ENCODE measurements at regions not wholly inside any gene's neighbourhood (a gene's known extent, or its start where the extent isn't known, plus 50 kb on each side); places are given as distances from the start of the nearest gene placed in this dataset.
"Not testable (repeated sequence)": the region's sequence is repeated elsewhere in the genome, so short reads cannot be mapped to it uniquely, and the experiment has no call there.

DNA sequence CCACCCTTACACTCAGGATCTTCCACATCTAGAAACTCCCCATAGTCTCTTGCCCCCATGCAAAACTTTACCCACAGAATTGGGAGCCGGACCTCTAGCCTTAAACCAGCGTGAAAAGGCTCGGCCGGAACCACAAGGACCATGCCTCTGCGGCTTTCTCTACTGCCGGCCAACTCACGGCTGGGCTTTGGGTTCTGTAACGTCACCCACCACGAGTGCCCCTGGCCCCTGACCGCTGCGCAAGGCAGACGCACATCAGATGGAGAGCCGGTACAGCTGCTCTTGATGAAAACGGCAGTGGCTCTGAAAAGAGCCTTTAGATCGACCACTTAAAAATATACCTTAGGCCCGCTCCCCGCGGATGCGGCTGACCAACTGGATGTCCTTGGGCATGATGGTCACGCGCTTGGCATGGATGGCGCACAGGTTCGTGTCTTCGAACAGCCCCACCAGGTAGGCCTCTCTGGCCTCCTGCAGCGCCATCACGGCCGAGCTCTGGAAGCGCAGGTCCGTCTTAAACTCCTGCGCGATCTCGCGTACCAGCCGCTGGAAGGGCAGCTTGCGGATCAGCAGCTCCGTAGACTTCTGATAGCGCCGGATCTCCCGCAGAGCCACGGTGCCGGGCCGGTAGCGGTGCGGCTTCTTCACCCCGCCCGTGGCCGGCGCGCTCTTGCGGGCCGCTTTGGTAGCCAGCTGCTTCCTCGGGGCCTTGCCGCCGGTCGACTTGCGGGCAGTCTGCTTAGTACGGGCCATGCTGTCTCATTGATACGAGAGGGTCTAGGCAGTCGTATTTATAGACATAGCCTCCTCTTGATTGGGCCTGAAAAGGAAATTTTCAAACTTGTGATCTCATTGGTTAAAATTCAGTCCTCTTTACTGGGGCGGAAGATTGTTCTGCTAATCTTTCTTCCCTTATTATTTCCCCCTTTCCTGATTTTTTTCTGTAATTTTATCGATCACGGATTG lies 66.3 kb downstream of the FAM72C start:
- peak; percentile 11 for DNase-seq (ENCODE audit: low spot score)

DNA sequence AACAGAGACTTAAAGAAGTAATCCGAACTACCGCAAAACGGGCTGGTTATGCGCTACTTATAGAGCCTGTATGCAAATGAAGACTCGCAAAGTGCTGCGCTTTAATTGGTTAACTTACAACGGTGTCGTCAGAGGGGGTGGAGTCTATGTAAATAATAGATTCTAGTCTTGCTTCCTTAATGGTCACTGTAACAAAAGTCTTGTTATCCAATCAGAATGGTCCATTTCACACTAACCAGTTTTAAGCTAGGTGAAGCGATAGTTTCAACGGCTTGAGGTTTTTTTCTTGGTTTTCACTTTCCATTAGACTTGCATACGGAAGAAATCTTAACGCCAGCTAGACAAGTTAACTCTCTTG lies 67.2 kb downstream of the FAM72C start:
- DNase-seq (ENCODE audit: low spot score), result not testable (repeated sequence)

DNA sequence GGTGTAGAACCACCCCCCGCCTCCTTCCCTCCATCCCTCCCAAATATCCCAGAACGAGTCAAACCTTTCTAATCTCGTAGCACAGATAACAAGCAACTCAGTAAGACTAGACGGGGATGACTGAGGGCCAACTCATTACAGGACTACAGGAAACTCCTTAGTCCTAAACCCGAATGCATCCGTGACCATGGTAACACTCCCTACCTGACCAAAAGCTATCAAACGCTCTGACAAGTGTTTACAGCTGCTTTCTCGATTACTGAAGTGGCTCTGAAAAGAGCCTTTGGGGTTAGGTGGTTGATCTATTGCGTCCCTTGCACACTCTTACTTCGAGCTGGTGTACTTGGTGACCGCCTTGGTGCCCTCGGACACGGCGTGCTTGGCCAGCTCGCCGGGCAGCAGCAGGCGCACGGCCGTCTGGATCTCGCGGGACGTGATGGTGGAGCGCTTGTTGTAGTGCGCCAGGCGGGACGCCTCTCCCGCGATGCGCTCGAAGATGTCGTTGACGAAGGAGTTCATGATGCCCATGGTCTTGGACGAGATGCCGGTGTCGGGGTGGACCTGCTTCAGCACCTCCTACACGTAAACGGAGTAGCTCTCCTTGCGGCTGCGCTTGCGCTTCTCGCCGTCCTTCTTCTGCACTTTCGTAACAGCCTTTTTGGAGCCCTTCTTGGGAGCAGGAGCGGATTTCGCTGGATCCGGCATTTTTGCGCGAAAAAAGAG lies 67.7 kb downstream of the FAM72C start:
- not testable (repeated sequence) for DNase-seq (ENCODE audit: low spot score)

DNA sequence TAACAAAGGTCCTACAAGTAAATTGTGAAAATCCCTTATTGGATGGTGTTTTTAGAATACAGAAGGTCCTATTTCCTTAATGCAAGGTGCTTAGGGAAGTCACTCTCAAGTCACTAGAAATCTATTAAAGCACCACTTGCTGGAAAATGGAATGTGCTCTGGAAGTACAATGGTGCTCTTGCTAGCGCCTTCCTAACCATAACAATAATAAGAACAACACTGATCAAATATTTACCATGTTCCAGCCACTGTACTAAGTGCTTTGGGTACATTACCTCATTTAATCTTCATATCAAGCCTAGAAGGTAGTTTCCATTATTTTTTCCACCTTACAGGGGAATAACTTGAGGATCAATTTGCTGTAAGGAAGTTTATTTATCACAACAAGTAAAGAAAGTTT lies 75.4 kb downstream of the FAM72C start:
- DNase-seq (ENCODE audit: low spot score), result not testable (repeated sequence)

DNA sequence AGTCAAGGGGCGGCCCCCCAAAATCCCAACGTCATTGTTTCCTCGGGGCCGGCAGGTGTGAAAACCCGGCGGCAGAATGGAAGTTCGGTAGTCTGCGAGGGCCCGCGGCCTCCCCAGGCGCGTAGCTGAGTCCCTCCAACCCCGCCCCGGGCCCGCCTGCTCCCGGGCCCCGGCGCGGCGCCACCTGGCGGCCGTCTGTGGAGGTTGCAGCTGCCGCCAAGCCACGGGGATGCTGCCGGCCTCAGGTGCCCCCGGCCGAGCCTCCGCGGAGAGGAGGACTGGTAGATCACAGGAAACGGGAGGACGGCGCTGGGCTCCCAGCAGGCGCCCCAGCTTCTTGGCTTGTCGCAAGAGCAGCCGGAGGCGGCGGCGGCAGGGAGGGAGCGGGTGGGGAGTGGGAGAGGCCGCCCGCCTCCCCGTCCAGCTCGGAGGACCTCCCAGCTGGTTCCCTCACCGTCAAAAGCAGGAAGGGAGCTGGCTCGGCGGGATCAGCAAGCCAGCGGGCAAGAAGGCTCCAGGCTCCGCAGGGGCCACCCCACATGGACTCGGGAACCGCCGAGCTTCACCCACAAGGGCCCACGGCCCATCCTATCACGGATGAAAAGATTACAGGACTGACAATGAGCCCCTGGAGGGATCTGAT lies 86.7 kb downstream of the FAM72C start:
- peak; percentile 37 for DNase-seq (ENCODE audit: low spot score)

DNA sequence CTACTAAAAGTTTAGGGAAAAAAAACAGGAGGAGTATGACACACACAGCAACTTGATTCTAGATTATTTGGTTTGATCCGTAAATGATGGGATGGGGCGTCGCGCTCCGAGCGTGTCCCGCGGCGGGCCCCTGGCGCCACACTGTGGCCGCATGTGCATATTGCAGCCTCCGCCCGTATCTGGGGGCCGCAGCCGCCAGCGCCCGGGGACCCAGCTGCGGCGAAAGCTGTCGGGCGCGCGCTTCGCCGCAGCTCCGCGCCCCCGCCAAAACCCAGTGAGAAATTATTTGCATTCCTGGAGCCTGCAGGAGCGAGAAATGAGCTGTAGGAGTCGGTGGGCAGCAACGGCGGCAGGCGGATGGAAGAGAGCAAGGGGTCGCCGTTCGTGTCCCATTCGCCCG lies 87.3 kb downstream of the FAM72C start:
- DNase-seq (ENCODE audit: low spot score), result not testable (repeated sequence)

DNA sequence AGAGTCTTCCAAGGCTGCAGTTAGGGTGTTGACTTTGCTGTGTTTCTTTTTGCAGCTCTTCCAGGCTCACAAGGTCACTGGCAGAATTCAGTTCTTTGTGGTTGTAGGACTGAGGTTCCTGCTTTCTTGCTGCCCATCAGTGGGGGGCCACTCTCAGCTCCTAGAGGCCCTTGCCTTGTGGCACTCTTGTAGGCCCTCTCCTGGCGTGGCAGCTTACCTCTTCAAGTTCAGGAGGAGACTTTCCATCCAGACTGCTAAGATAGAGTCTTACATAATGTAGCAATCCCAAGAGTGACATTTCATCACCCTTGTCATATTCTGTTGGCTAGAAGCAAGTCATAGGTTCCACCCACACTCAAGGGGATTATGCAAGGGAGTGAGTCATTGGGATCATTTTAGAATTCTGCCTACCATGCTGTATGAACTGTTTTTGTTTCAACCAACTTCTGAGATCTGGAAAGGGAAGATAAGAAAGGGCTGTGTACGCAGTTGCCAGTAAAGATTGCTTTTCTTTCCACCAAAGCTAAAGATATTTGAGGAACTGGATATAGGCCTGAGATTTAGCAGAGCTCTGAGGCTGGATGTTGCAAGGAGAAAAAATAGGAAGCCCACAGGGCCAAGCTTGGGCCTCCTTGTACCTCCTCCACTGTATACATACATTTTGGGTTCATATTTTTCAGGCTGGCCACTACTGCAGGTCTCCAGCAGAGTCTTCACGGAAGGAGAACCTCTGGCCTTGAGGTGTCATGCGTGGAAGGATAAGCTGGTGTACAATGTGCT lies 91.8 kb downstream of the FAM72C start:
- DNase-seq (ENCODE audit: low spot score), result not testable (repeated sequence)

DNA sequence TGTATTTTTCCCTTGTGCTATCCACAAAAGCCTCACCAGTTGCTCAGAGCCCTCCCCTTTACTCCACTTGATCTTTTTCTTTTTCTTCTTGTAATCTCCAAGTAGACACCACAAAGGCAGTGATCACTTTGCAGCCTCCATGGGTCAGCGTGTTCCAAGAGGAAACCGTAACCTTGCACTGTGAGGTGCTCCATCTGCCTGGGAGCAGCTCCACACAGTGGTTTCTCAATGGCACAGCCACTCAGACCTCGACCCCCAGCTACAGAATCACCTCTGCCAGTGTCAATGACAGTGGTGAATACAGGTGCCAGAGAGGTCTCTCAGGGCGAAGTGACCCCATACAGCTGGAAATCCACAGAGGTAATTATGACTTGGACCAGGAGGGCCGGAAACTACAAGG lies 95.8 kb downstream of the FAM72C start:
- not testable (repeated sequence) for DNase-seq (ENCODE audit: low spot score)

DNA sequence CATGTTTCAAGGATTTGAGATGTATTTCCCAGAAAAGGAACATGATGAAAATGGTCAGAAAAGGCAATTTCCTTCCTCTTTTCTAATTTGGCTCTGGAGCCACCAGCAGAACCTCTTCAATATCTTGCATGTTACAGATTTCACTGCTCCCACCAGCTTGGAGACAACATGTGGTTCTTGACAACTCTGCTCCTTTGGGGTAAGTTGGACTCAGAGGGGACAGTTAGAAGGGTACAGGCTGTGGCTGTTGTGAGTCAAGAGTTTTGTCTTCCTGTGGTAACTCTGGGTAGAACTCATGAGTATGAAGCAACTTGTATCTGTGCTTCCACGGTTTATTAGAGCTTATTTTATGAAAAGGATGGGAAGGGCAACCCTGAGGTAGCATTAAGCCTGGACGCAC lies 97.2 kb downstream of the FAM72C start:
- DNase-seq (ENCODE audit: low spot score), result not testable (repeated sequence)

DNA sequence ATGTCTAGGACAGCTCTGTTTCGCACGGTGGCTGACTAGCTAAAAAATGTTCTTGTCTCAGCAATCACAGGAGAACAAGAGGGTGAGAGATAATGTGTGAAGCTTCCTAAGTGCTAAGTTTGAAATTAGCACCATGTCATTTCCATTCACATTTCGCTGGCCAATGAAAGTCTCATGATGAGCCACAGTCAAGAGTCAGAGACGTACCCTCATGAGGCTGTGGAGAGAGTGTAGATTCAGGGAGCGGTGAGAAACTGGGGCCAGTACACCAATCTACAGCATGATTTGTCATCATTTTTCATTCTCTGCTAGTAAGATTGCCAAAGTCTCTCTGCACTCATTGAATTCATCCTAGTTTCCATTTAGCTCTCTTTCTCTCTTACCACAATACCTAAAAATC lies 98.1 kb downstream of the FAM72C start:
- DNase-seq (ENCODE audit: low spot score), result not testable (repeated sequence)

DNA sequence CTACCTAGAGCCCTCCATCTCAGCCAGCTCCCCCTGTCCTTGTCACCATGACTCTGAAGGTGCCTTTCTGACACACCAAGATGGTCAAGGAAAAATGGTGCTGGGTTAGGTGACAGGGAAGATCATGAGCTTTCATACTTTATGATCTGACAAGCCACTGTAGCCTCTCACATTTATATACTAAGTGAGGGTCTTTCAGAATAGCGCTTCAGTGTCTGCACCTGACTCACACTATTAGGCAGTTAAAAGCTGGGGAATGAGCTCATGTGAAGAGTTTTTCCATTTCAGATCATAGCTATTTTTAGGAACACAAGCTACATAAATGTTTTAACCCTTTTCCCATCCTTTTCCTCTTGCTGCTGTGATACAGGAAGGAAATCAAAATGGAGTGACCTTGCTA lies 101.4 kb downstream of the FAM72C start:
- not testable (repeated sequence) for DNase-seq (ENCODE audit: low spot score)

DNA sequence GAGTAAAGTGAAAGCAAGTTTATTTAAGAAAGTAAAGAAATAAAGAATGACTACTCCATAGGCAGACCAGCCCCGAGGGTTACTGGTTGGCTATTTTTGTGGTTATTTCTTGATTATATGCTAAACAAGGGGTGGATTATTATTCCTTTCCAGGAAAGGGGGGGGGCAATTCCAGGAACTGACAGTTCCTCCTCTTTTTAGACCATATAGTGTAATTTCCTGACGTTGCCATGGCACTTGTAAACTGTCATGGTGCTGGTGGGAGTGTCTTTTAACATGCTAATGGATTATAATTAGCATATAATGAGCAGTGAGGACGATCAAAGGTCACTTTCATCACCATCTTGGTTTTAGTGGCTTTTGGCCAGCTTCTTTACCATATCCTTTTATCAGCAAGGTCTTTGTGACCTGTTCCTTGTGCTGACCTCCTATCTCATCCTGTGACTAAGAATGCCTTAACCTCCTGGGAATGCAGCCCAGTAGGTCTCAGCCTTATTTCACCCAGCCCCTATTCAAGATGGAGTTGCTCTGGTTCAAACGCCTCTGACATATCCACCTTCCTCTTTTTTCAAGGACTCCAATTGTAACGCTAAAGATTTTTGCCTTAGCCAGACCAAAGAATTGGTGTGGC lies 104.1 kb downstream of the FAM72C start:
- not testable (repeated sequence) for DNase-seq (ENCODE audit: low spot score)

DNA sequence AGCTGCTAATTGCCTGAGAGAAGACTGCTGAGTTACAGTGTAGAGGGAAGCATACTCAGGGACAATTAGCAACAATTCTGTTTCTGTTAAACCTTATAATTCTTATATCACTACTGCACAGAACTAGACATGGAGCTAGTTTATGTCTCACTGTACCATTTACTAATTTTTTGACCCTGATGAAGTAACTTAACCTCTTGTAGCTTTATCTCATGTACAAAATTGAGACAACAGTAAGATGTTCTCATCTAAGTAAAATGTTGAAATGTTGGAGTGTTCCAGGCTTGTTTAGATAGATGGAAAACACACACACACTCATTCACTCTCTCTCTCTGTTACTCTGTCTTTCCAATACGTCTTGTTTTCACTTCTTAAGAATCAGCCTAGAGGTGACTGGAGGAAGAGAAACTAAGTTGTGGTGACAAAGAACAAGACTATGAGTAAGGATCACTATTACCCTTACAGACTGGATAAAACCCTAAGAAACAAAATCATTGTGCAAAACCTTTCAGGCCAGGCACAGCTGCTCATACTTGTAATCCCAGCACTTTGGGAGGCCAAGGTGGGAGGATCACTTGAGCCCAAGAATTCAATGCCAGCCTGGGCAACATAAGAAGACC lies 107.8 kb downstream of the FAM72C start:
- DNase-seq (ENCODE audit: low spot score), result not testable (repeated sequence)

DNA sequence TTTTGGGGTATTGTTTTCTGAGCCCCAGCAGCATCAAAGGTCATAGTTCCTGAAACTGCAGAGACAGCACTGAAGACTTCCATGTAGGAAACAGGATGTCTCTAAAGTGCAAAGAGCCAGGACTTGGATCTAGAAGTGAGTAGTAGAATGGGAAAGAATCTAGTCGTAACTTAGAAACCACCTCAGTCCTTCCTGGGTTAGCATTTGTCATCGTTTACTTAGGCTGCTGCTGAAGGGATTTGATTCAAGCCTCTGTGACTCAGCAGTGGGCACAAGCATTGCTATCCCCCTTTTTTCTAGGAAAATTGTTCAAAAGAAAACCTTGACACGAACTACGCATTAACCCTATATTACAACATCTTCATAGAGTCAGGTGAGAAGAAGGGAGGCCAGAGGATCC lies 109.1 kb downstream of the FAM72C start:
- not testable (repeated sequence) for DNase-seq (ENCODE audit: low spot score)

DNA sequence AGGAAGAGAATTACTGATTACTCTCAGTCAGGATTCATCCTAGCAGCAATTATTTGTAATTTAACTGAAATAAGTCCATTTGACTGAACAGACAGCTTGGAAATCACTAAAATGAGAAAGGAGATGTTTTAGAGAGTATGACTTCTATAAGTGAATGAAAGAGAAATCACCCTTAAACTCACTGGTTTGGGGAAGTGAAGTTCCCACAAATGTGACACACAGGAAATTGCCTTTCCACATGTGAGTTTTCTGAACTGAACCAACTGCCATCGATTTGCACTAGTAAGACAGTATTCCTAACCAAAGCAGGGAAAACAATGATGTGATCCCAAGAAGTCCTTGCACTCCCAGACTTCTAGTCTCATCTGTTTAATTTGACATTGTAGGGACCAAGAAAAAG lies 110.5 kb downstream of the FAM72C start:
- DNase-seq (ENCODE audit: low spot score), result not testable (repeated sequence)

DNA sequence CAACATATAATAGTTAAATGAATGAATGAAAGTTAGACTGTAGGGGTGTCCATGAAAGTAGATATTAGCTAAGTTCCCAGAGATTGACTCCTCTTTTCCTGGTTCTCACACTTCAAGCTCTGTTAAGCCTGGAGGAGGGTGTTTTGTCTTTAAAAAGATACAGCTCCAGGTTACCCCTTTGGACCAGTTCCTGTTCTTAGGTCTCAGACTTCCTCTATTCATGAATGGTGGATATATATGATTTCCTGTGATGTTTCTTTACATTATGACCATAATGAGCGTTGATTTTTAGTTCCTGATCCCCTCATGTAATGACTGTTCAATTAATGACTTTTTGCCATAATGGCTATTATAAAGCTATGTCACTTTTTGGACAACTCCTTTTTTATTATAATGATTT lies 115.9 kb downstream of the FAM72C start:
- DNase-seq (ENCODE audit: low spot score), result not testable (repeated sequence)

DNA sequence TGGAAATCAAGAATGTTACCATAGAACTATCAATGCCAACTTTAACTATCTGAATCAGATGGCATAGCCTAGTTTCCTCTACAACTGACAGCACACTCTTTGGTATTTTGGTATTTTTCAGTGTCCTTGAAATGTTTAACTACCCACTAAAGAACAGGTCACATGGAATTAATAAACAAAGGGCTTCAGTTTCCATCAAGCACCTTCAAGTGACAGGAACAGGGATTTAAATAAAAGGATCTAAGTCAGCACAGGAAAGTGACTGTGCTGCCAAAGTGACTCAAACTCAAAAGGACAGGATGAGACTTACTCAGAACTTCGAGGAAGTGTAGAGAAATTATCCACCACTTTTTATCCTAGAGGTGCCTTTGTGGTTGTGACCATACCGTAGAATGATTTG lies 117.7 kb downstream of the FAM72C start:
- DNase-seq (ENCODE audit: low spot score), result not testable (repeated sequence)

DNA sequence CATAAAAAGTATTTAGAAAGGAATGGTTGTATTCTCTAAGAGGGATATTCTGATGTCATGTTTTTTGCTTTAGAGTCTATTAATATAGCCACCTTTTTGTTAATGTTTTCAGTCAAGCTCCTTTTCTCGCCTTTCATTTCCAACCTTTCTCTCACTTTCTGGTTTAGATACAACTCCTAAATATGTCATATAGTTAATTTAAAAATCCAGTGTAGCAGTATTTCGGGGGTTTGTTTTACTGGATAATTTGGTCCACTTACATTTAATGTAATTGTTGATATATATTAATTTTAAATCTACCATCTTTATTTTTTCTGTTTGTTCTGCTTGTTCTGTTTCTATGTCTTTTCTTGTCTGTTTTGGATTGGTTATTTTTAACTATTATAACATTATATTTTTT lies 121.1 kb downstream of the FAM72C start:
- DNase-seq (ENCODE audit: low spot score), result not testable (repeated sequence)

DNA sequence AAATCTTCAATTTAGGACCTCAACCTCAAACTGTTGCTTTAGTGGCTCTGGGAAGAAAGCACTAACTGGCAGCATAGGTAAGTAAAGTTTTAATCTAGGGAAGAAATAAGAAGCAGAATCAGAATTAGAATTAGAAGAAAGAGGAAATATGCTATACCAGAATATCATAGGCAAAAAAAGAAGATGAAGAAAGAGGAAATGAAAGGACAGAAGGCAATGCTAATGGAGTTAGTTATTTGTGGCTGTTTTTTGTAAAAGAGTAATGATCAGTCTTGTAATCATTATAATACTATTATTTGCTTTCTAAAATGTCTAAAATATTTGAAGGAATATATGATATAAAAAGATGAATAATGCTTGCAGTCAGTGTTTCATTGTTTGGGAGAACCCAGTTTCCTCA lies 122.9 kb downstream of the FAM72C start:
- DNase-seq (ENCODE audit: low spot score), result not testable (repeated sequence)

DNA sequence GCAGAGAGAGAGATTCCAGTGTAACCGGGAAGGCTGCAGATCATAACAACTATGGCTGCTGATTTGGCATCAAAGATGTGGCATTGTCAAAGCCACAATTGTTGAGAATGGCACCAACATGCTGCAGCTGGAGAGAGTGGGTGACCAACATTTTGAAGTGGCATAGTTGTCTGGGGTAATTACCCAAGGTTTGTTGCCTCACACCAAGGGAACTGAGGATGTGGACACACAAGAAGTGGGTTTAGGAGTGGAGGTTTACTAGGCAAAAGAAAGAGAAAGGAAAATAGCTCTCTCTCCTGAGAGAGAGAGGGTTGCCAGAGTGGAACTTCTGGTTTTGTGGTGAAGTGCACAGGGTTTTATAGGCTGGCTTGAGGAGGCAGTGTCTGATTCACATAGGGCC lies 126.6 kb downstream of the FAM72C start:
- not testable (repeated sequence) for DNase-seq (ENCODE audit: low spot score)
